Posterior cingulate gyrus (tissue), 11 donors: ENCODE measurements at regions not wholly inside any gene's neighbourhood (a gene's known extent, or its start where the extent isn't known, plus 50 kb on each side); places are given as distances from the start of the nearest gene placed in this dataset.
A peak's percentile ranks its signal among the peaks of the same experiment; 100 is the strongest.

Source experiments
- DNase-seq, 10 donors: peaks; one replicate each; pipeline versions ENCODE4 v3.0.0 to v3.0.0-alpha.2; 2020 to 2021; ENCODE audit warnings: mixed read lengths in 3 of 10
- intact Hi-C: fragments of 100-400 bp; cut with DNase I; formaldehyde crosslinking; loops from one replicate; pipeline ENCODE4 v1.15.1; 2023

DNA sequence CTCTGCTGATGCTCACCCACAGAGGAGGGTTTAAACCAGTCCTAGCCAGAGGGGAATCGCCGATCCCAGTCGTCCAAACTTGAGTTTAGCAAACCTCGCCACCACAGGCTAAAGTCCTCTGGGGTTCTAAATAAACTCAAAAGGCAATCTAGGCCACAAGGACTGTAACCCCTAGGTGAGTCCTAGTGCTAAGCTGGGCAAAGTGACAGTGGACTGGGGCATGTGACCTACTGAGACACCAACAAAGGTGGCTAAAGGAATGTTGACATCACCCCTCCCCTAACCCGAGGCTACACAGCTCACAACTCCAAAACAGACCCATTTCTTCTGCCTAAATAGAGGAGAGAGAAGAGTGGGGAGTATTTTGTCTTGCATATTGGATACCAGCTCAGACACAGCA is 142.8 kb upstream of the PRDX4 start:
- no peak for DNase-seq
- intact Hi-C loops: no loop called here

DNA sequence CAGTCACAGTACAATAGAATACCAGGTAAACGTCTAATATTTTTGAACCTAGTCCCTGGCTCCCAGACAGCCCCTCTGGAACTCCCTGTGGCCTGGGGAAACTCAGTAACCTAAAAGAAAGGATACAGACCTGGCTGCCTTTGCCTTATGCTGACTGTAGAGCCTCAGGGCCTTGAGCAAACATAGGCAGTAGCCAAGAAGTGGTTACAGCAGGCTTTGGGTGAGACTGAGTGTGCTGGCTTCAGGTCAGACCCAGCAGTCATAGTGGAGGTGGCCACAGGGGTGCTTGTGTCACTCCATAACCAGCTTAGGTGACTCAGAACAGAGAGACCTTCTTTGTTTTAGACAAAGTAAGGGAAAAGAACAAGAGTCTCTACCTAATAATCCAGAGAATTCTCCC is 141.8 kb upstream of the PRDX4 start:
- no peak for DNase-seq

DNA sequence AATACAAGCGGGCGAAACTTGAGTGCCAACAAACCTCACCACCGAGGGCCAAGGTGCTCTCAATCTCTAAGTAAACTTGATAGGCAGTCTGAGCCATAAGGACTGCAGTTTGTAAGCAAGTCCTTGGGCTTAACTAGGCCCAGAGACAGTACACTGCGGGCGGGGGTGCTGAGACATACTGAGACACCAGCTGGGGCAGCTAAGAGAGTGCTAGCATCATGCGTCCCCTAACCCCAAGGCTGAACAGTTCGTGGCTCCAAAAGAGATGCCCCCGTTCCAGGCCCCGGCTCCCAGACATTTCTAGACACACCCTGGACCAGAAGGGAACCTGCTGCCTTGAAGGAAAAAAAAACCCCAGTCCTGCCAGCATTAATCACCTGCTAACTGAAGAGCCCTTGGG is 126.8 kb upstream of the PRDX4 start:
- DNase-seq: peak in 2 of 10 donors; percentile 51 to 56
- intact Hi-C loops: no loop called here

More for the DNA sequence above, 141.8 kb upstream of the PRDX4 start:
- intact Hi-C loops: no loop called here

DNA sequence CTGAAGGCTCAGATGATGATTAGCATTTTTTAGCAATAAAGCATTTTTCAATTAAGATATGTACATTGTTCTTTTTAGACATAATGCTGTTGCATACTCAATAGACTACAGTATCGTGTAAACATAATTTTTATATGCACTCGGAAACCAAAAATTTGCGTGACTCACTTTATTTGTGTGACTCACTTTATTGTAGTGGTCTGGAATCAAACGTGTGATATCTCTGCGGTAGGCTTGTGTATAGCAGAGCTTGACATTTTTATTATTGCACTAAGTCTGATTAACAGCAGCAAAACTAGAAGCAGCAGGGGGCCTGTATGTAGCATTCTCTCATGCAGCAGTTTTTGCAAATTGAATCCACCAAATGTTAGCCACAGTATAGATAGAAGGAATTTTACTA is 119.1 kb upstream of the PRDX4 start:
- DNase-seq: no peak
- intact Hi-C loops: no loop called here

DNA sequence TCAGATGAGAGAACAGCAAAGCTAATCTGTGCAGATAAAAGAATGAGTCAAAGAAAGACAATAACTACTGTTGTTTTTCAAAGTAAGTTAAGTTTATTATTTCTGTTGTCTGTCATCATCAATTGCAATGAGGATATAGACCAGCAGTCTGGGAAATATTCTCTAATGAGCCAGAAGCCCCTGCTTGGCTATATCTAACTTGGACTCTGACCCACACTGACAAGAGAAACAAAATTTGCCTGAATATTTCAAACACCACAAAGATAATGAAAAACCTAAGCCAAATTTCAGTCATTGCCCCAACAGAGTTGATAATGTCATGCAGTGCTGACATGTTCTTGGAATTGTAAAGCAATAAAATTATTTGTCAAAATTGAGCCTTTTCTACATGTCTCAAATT is 115.0 kb upstream of the PRDX4 start:
- DNase-seq: no peak
- intact Hi-C loops: loop anchor here (10.0 kb wide), 1 partner anchor 1418 kb away; no protein-coding TSS in a partner anchor

DNA sequence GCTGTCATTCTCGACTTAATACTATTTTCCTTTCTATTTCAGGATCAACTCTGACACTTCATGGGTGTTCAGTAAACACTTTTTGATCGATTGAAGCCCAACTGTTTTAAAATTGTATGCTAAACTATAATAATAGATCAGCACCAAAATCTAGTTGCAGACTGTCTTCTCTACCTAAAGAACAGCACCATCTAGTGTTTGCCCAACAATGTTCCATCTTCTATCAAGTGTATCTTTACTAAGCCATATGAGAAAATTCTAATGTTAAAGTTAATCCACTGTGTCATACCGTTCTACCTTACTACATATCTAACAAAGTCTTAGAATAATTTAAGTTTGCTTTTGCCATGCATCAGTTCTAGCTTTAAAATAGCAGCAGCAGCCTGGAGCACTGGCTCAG is 113.0 kb upstream of the PRDX4 start:
- DNase-seq: no peak

DNA sequence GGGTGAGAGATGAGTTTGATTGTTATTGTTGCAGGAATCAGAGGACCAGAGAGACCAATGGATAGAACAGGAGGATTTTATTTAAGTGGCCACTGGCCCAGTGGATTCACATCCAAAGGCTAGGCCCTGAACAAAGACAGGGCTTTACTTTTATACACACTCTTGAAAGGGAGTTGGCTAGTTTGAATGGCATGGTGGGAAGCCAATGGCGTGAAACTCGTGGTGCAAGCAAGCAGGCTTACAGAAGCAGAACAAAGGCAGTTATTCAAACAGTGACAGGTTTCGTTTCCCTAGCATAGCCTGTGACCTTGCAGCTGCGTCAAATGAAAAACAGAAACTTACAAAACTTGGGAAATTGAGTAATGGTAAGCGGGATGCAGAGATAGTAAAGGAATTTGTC is 110.2 kb upstream of the PRDX4 start:
- DNase-seq: no peak
- intact Hi-C loops: loop anchor here (10.0 kb wide), 1 partner anchor 1422 kb away; no protein-coding TSS in a partner anchor

More for the DNA sequence above, 113.0 kb upstream of the PRDX4 start:
- intact Hi-C loops: loop anchor here (10.0 kb wide), 1 partner anchor 1420 kb away; no protein-coding TSS in a partner anchor

DNA sequence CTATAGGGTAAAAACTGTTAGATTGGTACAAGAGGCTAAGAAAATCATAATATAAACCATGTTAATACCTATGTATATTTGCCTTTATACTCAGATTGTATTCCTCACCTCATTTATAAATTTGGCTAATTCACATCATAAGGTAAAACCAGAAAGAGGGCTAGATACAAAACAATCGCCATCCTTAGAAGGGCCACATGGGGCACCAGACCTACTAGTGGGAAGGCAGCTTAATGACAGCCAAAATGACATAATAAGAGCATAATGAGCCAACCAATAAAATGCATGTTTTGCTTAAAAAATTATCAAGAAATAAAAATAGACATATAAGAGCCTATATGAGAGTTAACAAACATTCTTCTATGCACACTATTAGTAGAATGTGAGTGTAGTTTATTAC is 107.3 kb upstream of the PRDX4 start:
- no peak for DNase-seq
- intact Hi-C loops: loop anchor here (10.0 kb wide), 1 partner anchor 1425 kb away; no protein-coding TSS in a partner anchor

DNA sequence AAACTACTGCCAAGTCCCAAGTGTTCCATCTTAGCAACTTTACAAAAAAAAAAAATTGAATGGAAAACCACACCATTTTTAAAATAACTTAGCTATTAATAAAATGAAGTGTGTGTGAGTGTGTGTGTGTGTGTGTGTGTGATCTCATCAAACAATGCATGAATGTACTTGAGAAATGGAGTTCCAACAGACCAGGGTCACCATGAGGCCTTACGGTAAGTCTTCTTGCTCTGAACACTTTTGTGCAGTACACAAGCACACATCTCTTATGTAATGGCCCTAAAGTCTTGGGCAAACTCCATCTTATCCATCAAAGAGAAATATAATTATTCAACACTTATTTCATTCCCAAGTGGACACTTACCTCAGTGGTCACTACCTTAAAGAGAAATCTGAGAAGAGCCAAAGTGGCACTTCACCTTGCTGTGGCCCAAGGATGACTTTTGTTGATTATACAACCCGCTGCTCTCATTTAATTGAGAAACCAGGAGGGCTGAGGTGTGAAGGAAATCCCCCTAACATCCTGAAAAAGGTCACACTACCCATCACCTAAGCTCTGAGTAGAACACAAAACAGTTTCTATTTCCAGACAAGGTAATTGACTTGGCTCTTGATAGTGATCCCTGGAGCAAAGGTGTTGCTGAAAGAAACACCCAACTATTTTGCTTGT is 96.5 kb upstream of the PRDX4 start:
- intact Hi-C loops: no loop called here
- DNase-seq: no peak

DNA sequence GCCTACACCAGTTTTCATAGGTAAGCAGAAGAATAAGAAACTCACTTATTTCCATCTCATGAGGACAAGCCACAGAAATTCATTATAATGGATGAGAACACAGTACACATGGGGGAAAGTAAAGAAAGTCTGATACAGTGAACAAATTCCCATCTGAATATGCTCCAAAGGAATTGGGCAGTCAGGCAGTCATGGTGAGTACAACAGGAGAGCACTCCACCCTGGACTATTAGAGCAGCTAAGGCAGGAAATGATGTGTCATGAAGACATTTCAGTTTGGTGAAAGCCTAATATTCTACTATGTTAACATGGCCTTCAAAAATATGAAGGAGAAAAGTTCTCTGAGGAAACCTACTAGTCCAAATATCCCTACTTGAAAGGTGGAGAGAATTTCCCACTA is 92.0 kb upstream of the PRDX4 start:
- intact Hi-C loops: no loop called here
- no peak for DNase-seq

DNA sequence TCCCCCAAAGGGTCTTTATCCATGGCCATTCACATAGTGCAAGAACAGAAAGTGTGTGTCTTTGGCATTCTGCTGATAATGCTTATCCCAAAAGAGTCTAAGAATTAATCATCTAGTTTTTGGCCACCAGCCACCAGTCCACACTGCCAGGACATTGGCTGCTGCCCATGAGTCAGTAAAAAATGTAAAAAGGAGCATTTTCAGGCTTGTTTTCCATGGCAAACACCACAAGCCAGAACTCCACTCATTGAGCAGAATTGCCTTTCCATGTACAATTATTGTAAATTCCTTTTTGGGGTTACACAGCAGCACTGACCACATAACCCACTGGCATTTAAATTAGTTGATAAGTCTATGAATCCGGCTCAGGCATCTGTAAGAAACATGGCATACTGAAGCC is 89.2 kb upstream of the PRDX4 start:
- intact Hi-C loops: no loop called here
- DNase-seq: no peak

DNA sequence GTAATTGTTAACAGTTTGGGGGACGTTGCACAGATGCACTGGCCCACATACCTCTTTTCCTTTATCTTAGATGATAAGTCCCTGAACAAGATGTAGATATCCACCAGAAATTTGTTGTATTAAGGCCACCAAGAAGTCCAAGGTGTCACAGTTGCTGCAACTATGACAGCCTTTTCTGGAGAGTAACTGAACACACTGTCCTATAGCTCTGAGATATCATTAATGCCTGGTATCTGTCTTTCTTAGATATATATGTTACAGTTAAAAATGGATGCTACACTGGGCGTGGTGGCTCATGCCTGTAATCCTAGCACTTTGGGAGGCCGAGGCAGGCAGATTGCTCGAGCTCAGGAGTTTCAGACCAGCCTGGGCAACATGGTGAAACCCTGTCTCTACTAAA is 77.8 kb upstream of the PRDX4 start:
- intact Hi-C loops: no loop called here
- DNase-seq: no peak

DNA sequence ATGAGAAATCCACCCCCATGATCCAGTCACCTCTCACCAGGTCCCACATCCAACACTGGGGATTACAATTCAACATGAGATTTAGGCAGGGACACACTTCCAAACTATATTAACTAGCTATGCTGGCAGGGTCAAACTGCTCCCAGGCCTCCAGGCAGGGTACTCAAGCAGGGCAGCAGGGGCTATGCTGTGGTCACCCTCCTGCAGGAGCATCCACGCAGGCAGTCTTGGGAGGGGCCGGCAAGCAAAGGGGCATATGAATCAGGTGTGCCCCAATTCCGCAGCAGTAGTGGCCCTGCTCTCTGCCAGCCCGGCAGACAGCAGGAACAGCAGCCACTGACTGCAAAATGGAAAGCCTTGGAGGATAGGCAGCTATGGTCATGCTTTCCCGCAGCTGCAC is 74.6 kb upstream of the PRDX4 start:
- intact Hi-C loops: no loop called here
- peak in 1 of 10 donors; percentile 59 for DNase-seq

DNA sequence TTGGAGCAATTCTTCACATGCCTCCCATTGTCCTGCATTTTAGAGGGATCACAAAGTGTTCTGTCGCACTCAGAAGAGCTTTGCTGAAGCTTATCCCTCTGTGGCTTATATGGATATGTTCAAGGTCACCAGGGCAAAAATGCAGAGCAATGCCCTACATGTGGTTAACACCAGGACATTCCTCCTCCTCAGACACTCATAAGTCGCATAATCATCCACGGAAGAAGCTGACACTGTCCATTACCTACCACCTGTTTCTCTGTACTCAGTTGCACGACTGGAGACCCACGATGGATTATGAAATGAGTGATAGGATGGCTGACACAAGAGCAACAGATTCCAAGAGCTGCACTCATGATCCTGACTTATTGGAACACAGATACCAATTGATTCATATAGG is 68.7 kb upstream of the PRDX4 start:
- no peak for DNase-seq
- intact Hi-C loops: no loop called here

DNA sequence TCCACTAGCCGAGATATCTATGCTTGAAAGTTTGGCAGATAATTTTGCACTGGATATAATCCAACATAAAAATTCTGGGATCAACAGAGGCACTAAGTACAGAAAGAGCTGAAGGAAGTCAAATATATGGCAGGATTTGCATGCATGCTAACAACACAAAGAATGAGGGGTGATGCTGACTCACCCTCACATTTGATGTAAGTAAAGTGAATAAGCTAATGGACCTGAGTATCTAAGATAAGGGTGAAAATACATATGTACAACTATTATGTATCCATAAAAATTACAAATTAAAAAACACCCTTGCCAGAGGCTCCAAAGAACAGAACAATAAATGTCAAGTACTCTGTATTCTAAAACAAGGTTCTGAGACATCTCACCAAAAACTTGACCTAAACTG is 63.8 kb upstream of the PRDX4 start:
- DNase-seq: no peak
- intact Hi-C loops: no loop called here

DNA sequence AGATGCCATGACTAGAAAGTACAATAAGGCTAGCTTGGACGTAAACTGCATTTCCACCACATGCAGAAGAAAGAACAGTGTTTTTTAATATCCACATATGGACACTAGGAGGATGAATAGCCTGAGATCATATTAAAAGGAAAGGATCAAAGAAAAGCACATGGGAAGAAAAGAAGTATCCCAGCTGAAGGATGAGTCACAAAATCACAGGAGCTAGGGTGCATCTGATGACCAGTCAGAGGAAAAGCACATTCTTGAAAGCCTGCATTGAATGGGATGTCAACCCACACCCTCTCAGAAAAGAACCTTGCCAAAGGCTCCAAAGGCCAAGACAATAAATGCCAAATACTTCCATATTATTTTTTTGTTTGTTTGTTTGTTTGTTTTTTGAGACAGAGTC is 56.8 kb upstream of the PRDX4 start:
- DNase-seq: no peak
- intact Hi-C loops: no loop called here

DNA sequence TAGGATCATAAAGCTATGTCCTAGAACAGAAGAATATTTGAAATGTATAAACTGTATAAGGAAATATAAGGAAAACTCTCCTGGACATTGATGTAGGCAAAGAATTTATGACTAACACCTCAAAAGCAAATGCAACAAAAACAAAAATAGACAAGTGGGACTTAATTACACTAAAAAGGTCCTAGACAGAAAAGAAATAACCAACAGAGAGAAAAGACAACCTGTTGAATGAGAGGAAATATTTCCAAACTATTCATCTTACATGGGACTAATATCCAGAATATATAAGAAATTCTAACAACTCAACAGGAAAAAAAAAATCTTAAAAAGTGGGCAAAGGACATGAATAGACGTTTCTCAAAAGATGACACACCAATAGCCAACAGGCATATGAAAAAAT is 54.4 kb upstream of the PRDX4 start:
- intact Hi-C loops: no loop called here

DNA sequence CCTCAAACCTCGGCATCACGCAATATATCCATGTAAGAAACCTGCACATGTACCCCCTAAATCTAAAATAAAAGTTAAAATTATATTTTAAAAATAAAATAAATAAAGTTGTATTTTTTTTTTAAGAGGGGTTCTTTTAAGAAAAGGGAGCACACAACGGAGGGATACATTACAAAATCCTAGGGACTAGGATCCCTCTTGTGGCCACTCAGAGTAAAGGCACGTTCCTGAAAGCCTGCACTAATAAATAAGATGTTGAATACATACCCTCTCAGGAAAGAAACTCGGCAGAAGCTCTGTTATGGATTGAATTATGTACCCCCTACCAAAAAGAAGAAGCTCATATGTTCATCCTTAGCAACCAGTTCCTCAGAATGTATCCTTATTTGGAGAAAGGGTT is 50.9 kb upstream of the PRDX4 start:
- DNase-seq: no peak
- intact Hi-C loops: no loop called here

More for the DNA sequence above, 54.4 kb upstream of the PRDX4 start:
- DNase-seq: no peak
